ENCODE measurements at regions not wholly inside any gene's neighbourhood (a gene's known extent, or its start where the extent isn't known, plus 50 kb on each side); places are given as distances from the start of the nearest gene placed in this dataset.
"Not testable (repeated sequence)": the region's sequence is repeated elsewhere in the genome, so short reads cannot be mapped to it uniquely, and the experiment has no call there.

DNA sequence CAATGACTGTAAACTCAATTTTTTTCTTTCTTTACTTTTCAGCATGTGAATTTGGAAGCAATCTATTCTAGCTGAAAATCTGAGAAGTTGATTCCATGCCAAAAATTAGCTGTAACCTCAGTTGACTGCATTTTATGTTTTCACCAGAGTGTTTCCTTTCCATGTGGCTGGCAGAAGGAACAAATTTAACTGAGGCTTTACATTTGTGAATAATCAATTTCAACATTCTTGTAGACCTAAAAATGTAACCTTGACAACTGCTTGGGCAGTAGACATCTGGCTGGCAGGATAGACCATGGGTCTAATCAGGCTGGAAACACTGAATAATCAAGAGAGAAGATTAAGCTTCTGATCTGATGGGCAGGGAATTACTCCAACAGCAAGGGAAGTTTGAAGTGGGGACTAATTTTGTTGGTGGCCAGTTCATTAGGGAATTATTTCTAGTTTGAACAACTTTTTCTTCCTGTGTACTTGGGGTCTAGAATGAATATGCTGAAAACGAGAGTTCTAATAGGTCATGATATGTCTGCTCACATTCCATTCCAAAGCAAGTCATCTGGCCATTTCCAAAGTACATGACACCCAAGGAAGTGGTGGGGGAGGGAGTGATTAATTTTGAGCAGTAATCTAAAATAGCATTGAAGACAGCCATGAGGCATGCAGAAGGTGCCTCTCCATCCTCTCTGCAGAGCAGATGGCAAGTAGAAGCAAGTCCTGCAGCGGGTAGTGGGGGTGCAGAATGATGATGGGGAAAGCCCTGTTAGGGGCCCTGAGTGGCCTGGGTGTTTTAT, 68.2 kb downstream of the ATP23 start:
- no peak for DNase-seq

DNA sequence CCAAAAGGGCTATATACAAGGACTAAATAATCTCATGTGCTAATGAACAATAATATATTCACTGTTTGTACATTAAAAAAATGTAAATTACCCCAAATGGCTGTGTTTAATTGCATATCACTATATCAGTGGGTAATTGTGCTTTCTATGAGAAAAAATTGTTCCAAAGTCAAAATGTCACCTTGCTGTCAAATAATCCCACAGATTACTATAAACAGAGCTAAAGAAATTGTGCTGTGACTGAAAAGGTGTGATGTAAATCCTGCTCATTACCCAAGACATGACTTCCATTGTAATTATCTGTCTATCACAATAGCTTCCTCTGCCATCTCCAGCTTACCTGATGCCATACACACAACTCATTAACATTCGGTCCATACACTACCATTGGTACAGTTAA, 70.3 kb downstream of the ATP23 start:
- DNase-seq: no peak

DNA sequence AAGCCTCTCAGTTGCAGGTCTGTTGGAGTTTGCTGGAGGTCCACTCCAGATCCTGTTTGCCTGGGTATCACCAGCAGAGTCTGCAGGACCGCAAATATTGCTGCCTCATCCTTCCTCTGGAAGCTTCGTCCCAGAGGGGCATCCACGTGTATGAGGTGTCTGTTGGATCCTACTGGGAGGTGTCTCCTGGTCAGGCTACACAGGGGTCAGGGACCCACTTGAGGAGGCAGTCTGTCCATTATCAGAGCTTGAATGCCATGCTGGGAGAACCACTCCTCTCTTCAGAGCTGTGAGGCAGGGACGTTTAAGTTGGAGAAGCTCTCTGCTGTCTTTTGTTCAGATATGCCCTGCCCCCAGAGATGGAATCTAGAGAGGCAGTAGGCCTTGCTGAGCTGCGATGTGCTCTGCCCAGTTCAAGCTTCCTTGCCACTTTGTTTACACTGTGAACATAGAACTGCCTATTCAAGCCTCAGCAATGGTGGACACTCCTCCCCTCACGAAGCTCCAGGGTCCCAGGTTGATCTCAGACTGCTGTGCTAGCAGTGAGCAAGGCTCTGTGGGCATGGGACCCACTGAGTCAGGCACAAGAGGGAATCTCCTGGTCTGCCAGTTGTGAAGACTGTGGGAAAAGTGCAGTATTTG, 81.1 kb downstream of the ATP23 start:
- DNase-seq: not testable (repeated sequence)

DNA sequence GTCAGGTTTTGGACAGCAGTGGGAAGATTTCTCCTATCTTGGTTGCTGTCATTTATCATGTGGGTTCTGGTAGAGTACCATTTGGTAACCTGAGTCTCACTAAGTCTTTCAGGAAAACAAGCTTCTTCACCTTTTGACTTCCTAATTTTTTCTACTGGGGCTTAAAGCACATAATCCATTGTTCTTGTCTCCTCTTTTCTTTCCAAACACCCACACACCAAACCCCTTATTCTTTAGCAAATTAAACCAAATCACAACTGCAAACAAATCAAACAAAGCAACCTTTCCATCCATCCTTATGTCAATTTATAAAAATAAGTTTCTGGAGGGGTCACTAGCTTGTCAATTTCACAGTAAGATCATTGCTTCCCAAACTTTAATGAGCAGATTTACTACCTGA, 84.1 kb downstream of the ATP23 start:
- DNase-seq: no peak

DNA sequence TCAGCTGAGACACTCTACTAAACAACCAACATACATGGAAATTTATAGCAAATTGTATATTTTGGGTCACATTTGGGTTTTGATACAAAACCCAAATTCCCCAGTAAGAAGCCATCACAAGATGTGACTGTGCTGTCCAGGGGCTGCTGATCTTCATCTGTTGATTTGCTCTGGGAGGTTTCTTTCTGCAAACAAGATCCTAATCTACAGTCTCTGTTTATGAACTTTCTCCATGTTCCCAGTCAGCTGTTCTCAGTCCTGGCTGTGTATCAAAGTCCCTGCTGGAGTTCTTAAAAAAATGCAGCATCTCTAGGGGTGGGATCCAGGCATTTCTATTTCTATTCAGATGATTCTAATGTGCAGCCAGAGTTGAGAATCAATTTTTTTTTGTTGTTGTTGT, 85.1 kb downstream of the ATP23 start:
- no peak for DNase-seq

DNA sequence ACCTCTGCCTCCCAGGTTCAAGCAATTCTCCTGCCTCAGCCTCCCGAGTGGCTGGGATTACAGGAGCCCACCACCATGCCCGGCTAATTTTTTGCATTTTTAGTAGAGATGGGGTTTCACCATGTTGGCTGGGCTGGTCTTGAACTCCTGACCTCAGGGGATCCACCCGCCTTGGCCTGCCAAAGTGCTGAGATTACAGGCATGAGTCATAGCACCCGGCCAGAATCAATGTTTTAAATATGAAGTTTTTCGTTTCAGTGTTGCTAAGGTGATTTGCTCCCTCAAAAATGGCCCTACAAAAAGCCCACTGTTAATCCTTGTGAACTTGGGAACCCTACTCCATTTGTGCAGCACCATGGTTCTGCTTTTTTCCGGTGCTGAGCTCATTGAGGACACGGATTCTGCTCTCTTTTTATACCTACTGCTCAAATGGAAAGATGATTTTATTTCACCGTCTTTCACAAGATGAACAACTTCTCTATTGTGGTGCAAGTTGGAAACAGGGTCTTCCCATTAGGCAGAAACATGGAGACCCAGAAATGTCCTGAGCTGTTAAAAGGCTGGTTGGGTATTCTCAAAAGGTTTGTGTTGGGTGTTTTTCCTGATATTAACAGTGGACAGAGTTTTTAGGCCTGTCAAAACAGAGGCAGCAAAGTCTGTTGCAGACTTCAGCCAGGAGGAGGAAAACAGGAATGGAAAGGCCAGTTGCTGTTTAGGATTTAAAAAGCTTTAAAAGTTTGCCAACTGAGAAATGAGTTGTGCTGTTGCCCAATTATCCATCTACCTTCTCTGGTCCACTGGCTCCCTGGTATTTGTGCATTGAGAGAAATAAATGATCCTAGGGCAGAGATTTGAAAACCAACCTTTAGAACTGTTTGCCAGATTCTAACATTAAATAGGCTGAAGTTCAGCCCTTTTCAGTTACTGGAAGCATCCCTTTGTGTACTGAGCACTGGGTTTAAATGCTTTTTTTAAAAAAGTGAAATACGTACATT, 85.8 kb downstream of the ATP23 start:
- DNase-seq: peak in 2 of 51 donors; percentile 1 to 9

DNA sequence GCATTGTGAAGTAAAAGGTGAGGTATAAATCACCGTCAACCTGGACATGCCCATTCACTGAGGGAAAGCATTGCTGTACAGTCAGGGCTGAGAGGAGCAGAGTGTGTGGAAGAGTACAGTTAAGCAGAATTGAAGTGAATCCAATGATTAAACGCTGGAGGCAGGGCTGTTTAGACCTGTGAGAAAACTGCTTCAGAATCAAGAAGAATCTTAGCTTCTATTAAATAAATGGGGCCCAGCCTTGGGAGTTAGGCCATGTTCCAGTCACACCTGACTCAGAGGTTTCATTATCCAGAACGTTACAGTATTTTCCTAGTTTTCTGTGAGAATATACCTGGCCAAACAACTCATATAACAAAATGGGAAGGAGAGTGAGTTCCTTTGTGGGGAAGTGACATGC, 86.9 kb downstream of the ATP23 start:
- DNase-seq: no peak

DNA sequence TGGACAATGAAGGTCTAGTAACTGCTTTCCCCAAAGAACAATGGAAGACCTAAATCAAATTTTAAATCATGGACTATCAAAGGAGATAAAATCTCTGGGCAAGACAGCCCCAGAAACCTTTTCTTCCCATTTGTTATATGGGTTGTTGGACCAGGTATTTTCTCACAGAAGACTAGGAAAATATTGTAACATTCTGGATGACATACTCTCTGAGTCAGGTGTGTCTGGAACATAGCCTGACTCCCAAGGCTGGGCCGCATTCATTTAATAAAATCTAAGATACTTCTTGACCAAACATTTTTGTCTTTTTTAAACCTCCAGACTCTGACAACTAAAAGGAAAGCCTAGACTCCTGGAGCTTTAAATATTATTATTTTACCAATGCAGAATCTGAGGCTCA, 87.9 kb downstream of the ATP23 start:
- no peak for DNase-seq

DNA sequence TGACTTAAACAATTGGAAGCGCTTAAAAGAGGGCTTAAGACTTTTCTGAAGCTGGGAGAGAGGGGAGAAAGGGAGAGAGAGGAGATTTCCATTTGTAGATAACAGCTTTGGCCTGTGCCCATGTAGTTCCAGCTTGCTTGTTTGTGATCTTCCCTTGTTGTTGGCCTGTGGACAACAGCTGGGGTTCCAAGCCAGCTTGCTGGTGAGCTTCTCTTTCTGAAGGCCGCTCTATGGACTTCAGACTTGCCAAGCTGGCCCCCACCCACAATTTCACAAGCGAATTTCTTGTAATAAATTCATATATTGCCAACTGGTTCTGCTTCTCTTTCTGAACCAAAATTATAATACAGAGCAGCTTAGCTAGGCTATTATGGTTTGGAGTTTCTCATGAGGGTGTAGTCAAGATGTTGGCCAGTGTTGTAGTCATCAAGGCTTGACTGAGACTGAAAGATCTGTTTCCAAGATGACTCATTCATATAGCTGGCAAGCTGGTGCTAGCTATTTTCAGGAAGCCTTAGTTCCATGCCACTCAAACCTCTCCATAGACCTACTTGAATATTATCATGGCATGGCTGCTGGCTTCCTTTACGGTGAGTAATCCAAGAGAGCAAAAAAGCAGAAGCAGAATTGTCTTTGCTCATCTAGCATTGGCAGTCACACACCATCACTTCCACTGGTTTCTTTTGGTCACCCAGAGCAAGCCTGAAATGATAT, 89.4 kb downstream of the ATP23 start:
- no peak for DNase-seq

DNA sequence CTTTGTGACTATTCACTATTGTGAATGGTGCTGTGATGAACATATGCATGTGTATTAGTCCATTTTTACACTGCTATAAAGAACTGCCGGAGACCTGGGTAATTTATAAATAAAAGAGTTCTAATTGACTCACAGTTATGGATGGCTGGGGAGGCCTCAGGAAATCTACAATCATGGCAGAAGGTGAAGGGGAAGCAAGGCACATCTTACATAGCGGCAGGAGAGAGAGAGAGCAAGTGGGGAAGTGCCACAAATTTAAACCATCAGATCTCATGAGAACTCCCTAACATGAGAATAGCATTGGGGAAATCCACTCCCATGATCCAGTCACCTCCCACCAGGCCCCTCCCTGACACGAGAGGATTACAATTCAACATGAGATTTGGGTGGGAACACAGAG, 90.8 kb downstream of the ATP23 start:
- DNase-seq: no peak

DNA sequence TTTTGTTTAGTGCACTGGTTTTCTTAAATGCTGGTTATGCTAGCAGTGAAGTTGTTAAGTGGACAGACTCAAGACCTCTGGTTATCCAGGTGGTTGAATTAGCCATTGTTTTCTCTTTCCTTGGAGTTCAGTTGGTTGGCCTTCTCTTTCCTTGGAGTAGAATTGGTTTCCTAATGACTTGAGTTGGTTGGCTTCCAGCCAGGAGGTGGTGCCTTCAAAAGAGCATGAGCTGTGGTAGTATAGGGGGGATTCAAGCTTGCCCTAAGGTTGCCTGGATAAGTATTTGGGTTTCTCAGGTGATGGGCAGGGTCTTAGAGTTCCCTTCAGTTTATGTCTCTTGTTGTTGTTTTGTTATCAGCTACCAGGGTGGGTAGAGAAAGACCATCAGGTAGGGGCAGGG, 92.5 kb downstream of the ATP23 start:
- no peak for DNase-seq

DNA sequence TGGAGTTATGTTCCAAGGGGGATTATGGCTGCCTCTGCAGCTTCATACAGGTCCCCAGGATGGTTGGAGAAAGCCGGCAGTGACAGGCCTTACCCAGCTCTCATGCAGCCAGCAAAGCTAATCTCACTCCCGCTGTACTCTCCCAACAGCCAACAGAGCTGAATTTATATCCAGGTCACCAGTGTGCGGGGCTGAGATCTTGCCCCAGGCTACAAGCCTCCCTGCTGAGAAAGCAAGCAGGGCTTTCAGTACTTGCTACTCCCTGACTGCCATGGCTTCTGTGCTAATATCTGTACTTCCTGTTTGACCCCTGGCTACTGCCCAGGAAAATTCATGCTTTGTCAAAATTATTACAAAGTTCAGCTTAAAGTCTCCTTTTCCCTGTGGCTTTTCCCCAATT, 92.9 kb downstream of the ATP23 start:
- DNase-seq: no peak

DNA sequence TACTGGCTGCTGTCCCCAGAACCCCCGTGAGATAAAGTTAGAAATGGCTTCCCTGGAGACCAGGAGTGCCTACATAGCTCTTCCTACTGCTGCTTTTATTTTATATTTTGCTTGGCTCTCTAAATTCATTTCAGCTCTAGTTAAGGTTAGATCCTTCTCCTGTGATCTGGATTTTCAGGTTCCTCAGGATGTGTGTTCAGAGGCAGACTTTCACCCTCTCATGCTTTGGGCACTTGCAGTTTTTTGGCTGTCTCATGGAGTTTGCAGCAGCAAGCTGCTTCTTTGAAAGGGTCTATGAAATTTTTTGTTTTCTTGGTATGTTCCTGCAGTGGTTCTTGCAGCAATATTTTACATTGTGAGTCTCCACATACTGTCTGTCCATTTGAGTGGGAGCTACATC, 93.3 kb downstream of the ATP23 start:
- DNase-seq: no peak

DNA sequence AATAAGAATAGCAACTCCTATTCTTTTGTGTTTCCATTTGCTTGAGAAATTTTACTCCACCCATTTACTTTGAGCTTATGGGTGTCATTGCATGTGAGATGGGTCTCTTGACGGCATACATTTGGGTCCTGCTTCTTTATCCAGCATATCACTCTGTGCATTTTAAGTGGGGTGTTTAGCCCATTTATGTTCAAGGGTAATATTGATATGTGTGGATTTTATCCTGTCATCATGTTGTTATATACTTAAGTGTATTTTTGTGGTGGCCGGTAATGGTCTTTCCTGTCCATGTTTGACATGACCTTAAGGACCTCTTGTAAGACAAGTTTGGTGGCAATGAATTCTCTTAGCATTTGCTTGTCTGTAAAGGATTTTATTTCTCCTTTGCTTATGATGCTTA, 100.1 kb downstream of the ATP23 start:
- DNase-seq: no peak

DNA sequence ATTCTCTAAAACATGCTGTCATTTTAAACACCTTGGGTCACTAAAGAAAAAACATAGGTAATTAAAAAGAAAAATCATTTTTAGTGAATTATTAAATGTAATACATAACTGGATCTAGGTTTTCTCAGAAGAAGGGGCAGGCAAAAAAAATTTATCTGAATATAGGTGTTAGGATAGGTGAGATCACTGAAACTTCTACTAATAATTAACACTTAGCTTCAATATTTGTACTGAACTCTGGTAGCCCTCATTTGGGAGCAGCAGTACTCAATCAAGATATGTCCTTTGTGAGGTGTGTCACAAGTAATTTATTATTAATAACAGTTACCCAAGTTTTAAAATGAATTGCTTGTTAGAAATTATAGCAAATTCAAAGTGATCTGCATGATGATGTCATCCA, 103.6 kb downstream of the ATP23 start:
- no peak for DNase-seq

DNA sequence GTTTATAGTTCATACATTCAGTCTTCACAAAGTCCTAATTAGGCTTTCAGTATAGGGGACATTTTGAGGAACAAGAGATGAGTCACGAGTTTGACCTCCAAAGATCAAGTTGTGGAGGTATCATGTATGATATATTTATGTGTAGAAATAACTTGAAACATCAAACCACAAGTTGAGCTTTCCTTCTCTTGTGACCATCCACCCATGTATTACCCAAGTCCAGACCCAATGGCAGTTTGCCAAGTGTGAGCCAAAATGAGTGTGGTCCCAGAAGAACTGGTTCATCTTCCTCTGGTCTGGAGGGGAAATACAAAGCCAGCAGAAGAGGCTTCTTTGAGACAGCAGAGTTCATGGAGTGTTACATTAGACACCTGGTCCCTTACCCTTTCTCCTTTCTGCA, 104.9 kb downstream of the ATP23 start:
- DNase-seq: no peak

DNA sequence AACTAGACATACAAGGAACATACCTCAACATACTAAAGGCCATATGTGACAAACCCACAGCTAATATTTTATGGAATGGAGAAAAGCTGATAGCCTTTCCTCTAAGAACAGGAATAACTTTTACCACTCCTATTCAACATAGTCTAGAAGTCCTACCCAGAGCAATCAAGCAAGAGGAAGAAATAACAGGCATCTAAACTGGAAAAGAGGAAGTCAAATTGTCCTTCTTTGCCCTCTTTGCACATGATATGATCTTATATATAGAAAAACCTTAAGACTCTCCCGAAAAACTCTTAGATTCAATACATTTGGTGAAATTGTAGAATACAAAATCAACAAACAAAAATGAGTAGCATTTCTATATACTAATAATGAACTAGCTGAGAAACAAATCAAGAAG, 110.0 kb downstream of the ATP23 start:
- DNase-seq: no peak

DNA sequence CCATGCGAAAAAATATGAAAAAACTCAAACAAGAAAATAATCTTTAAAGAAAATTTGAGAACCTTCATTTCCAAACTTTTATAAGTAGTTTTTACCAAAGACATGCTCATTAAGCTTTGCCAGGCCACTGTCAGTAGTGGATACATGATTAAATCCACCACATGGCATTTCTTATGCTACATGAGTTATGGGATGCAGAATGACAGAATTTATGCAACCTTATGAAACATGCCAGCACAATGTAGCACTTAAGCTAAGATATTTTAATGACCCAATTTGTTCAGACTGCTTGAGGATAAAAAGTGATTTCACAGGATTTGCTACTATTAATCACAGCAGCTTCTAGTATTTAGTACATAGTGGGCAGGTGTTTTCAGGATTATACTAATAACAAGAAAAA, 123.3 kb downstream of the ATP23 start:
- no peak for DNase-seq

DNA sequence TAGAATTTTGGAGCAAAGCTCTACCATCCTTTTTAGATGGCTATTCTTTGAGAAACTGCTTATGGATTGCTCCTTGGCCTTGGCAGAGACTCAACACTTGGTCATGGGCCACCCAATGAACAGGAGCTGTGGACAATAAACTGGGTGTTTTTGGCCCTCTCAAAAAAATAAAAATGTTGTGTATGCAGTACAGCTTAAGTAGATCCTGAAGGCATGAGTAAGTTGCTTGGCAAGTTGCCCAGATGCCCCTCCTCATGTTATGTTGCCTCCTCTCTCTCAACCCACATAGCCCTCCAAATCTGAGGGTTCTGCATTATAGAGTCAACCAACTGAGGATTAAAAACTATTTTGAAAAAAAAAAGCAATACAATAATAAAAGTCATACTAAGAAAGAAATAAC, 124.9 kb downstream of the ATP23 start:
- no peak for DNase-seq

DNA sequence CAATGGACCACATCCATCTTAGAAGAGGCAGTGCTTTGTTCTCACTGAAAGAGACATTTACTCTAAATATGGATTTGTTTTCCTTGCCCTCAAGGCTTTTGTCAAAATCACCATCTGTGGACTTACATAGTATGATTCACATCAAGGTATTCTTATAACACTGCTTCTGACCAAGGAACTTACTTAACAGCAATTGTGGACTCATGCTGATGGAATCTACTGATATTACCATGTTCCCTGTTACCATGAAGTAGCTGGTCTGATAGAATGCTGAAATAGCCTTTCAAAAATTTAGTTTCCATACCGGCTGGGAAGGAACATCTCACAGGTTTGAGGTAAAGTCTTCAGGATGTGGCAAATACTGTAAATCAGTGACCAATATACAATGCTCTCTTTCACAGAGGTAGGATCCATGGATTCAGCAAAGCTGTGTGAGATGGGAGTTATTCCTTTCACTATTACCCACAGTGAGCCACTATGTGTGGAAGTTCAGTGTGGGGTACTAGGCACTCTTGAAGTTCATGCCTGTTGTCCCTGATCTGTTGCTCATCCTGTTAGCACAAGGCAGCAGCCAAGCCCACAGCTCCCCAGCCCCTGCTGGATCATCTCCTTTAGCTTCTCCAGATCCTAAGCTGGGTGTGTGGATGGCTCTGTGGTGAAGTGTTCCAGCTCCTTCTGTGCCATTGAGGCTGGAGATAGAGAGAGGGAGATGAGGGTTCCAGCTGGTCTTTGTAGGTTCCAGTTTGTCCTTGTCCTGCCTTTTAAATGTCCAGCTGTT, 126.4 kb downstream of the ATP23 start:
- DNase-seq: no peak

DNA sequence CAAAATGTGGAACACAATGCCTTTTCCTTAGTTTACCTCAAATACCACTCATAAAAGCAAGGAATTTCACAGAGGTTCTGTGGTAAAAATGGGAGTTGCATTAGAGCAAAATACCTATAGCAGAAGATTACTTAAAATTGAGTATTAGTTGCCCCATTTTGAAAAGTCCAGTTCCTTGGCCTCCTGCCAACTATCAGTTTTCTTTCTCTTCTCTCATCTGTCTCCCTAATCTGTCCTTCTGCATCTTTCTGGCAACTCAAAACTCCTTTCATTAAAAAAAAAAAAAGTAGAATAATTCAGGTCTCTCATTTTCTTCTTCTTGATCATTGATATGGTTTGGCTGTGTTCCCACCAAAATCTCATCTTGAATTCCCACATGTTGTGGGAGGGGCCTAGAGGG, 127.3 kb downstream of the ATP23 start:
- DNase-seq: no peak
